ENCODE measurements at regions not wholly inside any gene's neighbourhood (a gene's known extent, or its start where the extent isn't known, plus 50 kb on each side); places are given as distances from the start of the nearest gene placed in this dataset.

- no peak overlapping the region for H3K4me2 ChIP-seq (ENCODE audit: low read length)
- H3F3A ChIP-seq (ENCODE audit: insufficient read depth, low read length, poor library complexity, severe bottlenecking) = no peaks in the 10 kb centered on the region
- no peaks in the 10 kb centered on the region for H3K9me3 ChIP-seq (ENCODE audit: low read length)
- H3K36me3 ChIP-seq (ENCODE audit: insufficient read depth, low read length) = no peaks in the 10 kb centered on the region
- no peaks in the 10 kb centered on the region for H3K27me3 ChIP-seq (ENCODE audit: insufficient read depth, low read depth, low read length)
- no peak overlapping the region for H3K27ac ChIP-seq (ENCODE audit: low read length)
- no peaks in the 10 kb centered on the region for H3K9me2 ChIP-seq (ENCODE audit: insufficient read depth, low read length)
- no peaks in the 10 kb centered on the region for H4K20me1 ChIP-seq (ENCODE audit: insufficient read depth)
- no peaks in the 10 kb centered on the region for H3K79me2 ChIP-seq (replicated peaks; ENCODE audit: insufficient read depth, low read length)
- no peak overlapping the region for H3K4me3 ChIP-seq (ENCODE audit: low read length)
- TF ChIP-seq, protein P1, sequence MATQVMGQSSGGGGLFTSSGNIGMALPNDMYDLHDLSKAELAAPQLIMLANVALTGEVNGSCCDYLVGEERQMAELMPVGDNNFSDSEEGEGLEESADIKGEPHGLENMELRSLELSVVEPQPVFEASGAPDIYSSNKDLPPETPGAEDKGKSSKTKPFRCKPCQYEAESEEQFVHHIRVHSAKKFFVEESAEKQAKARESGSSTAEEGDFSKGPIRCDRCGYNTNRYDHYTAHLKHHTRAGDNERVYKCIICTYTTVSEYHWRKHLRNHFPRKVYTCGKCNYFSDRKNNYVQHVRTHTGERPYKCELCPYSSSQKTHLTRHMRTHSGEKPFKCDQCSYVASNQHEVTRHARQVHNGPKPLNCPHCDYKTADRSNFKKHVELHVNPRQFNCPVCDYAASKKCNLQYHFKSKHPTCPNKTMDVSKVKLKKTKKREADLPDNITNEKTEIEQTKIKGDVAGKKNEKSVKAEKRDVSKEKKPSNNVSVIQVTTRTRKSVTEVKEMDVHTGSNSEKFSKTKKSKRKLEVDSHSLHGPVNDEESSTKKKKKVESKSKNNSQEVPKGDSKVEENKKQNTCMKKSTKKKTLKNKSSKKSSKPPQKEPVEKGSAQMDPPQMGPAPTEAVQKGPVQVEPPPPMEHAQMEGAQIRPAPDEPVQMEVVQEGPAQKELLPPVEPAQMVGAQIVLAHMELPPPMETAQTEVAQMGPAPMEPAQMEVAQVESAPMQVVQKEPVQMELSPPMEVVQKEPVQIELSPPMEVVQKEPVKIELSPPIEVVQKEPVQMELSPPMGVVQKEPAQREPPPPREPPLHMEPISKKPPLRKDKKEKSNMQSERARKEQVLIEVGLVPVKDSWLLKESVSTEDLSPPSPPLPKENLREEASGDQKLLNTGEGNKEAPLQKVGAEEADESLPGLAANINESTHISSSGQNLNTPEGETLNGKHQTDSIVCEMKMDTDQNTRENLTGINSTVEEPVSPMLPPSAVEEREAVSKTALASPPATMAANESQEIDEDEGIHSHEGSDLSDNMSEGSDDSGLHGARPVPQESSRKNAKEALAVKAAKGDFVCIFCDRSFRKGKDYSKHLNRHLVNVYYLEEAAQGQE (IDR thresholded peaks at IDR 0.05; ENCODE audit: borderline replicate concordance) = no peak
- TF ChIP-seq EP300 (conservative IDR thresholded peaks at IDR 0.05; ENCODE audit: poor library complexity, severe bottlenecking) (no peak), SMC3 (conservative IDR thresholded peaks at IDR 0.05; ENCODE audit: poor library complexity) (no peak), CTCF (IDR thresholded peaks at IDR 0.05; ENCODE audit: poor library complexity, severe bottlenecking) (no peak)
- no peak overlapping the region for H2AFZ ChIP-seq (ENCODE audit: low read depth, low read length)
- H3K9ac ChIP-seq (ENCODE audit: low read length) = no peak overlapping the region
Measured at GRCh38 chr3:193997228-193998122, 138.5 kb upstream of the HES1 start.

DNA sequence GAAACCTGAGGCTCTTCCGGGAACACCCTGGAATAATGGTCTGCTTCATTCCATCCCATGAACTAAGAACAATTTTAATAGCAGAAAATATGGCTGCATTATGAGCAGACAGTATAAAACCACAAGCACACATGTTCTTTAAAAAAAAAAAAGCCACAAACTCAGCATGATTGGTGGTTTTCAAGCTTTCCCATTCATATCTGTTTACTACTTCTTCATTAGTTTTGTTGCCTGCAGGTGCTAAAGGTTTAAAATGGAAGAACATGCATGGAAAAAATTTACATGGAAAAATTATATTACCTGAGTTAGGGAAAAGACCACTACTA is 137.9 kb upstream of the HES1 start:
- no peak overlapping the region for H2AFZ ChIP-seq (ENCODE audit: low read depth, low read length)
- H3K27me3 ChIP-seq (ENCODE audit: insufficient read depth, low read depth, low read length) = no peaks in the 10 kb centered on the region
- no peaks in the 10 kb centered on the region for H4K20me1 ChIP-seq (ENCODE audit: insufficient read depth)
- no peak overlapping the region for H3K4me3 ChIP-seq (ENCODE audit: low read length)
- no peak overlapping the region for H3K9ac ChIP-seq (ENCODE audit: low read length)
- TF ChIP-seq RAD21 (conservative IDR thresholded peaks at IDR 0.05) (no peak), CTCF (IDR thresholded peaks at IDR 0.05; ENCODE audit: poor library complexity, severe bottlenecking) (no peak), POLR2AphosphoS5 (IDR thresholded peaks at IDR 0.05) (no peak), TAF1 (IDR thresholded peaks at IDR 0.05; ENCODE audit: low read depth) (no peak), EZH2 (IDR thresholded peaks at IDR 0.05; ENCODE audit: borderline replicate concordance, insufficient read depth, low read length, poor library complexity, severe bottlenecking) (no peak), SMC3 (conservative IDR thresholded peaks at IDR 0.05; ENCODE audit: poor library complexity) (no peak), EP300 (conservative IDR thresholded peaks at IDR 0.05; ENCODE audit: poor library complexity, severe bottlenecking) (no peak), MXI1 (conservative IDR thresholded peaks at IDR 0.05; ENCODE audit: poor library complexity, severe bottlenecking) (no peak)
- TF ChIP-seq, protein P1 (IDR thresholded peaks at IDR 0.05; ENCODE audit: borderline replicate concordance) = no peak
- H3K9me3 ChIP-seq (ENCODE audit: low read length) = no peaks in the 10 kb centered on the region
- H3K4me2 ChIP-seq (ENCODE audit: low read length) = no peak overlapping the region
- H3K9me2 ChIP-seq (ENCODE audit: insufficient read depth, low read length) = no peaks in the 10 kb centered on the region
- H3K36me3 ChIP-seq (ENCODE audit: insufficient read depth, low read length) = no peaks in the 10 kb centered on the region
- no peak overlapping the region for H3K27ac ChIP-seq (ENCODE audit: low read length)
- H3K79me2 ChIP-seq (replicated peaks; ENCODE audit: insufficient read depth, low read length) = no peaks in the 10 kb centered on the region
- no peaks in the 10 kb centered on the region for H3F3A ChIP-seq (ENCODE audit: insufficient read depth, low read length, poor library complexity, severe bottlenecking)

Data from neural cell (in vitro differentiated cells).